Central memory CD8-positive, alpha-beta T cell (primary cell): ENCODE measurements at regions not wholly inside any gene's neighbourhood (a gene's known extent, or its start where the extent isn't known, plus 50 kb on each side); places are given as distances from the start of the nearest gene placed in this dataset.
"Not testable (repeated sequence)": the region's sequence is repeated elsewhere in the genome, so short reads cannot be mapped to it uniquely, and the experiment has no call there.

Source experiments
- ATAC-seq: fragments of 150-1000 bp; cut with Tn5 transposase; replicated peaks from 2 replicates; pipeline ENCODE4 v1.10.0; 2022; ENCODE audit warnings: mild to moderate bottlenecking, moderate FRiP score, moderate number of reproducible peaks; ENCODE audit not compliant: poor library complexity, severe bottlenecking; ENCODE audit errors: extremely low read depth
- DNase-seq, 2 donors: peaks; one replicate each; pipeline ENCODE4 v3.0.0; 2021; ENCODE audit warnings: low spot score in 2 of 2
- H3K27ac Mint-ChIP-seq: one replicate; pipeline ENCODE4 v1.8.0; 2022; ENCODE audit warnings: low read depth, mild to moderate bottlenecking, moderate library complexity, mixed read lengths
- H3K27me3 Mint-ChIP-seq: one replicate; pipeline ENCODE4 v1.8.0; 2022; ENCODE audit warnings: mixed read lengths
- H3K36me3 Mint-ChIP-seq: one replicate; pipeline ENCODE4 v1.8.0; 2022; ENCODE audit warnings: mild to moderate bottlenecking, moderate library complexity, mixed read lengths; ENCODE audit not compliant: insufficient read depth
- H3K4me1 Mint-ChIP-seq: one replicate; pipeline ENCODE4 v1.8.0; 2022; ENCODE audit warnings: mixed read lengths
- H3K4me3 Mint-ChIP-seq: one replicate; pipeline ENCODE4 v1.8.0; 2022; ENCODE audit warnings: mild to moderate bottlenecking, moderate library complexity, mixed read lengths
- H3K9me3 Mint-ChIP-seq: one replicate; pipeline ENCODE4 v1.8.0; 2022; ENCODE audit warnings: mixed read lengths

DNA sequence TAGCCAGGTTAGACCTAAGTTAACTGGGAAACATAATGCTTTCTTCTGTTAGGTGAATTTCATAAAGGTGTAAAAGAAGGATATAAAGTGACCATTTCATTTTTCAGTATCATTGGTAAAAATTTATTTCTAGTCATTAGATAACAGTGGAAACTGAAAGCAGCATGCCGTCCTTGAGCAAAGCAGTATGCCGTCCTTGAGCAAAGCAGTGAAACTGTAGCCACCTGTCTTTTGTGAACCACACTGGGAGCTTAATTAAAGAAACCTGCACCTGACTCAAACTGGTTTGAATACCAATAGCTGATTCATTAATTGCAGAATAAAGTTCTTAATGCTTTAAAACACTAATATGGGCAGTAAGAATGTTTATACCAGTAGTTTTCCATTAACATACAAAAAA, 281.5 kb upstream of the OR4C13 start:
- DNase-seq, H3K36me3 Mint-ChIP-seq, H3K4me1 Mint-ChIP-seq, H3K27ac Mint-ChIP-seq, H3K4me3 Mint-ChIP-seq, ATAC-seq, H3K27me3 Mint-ChIP-seq: not testable (repeated sequence)
- H3K9me3 Mint-ChIP-seq, result peaks cover 29% of the 10 kb centered on the region

GRCh38 chr11:49702121-49702520, 250.1 kb upstream of the OR4C13 start:
- not testable (repeated sequence) for ATAC-seq, H3K27ac Mint-ChIP-seq

DNA sequence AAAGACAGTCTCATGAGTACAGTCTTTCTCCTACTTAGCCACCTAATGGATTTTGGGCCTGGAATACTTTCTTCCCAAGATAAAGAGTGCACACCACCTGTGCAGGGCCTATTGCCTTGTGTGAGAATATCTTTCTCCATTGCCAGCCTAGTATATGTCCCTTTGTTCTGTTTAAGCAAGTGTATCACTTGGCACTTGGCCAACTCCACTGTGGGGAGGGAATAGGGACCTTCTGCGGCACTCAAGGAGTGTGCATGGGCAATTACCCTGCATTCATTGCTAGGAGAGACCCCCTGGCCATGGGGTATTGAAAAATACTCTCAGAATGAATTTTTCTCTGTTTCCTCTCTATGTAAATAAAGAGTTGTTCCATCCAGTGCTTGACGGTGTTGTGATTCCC, 201.7 kb upstream of the OR4C13 start:
- H3K27ac Mint-ChIP-seq, H3K27me3 Mint-ChIP-seq, DNase-seq, H3K36me3 Mint-ChIP-seq, ATAC-seq, H3K4me1 Mint-ChIP-seq, H3K4me3 Mint-ChIP-seq: not testable (repeated sequence)
- peaks cover 18% of the 10 kb centered on the region for H3K9me3 Mint-ChIP-seq

More at GRCh38 chr11:49702121-49702520, 250.1 kb upstream of the OR4C13 start:
- not testable (repeated sequence) for DNase-seq, H3K27me3 Mint-ChIP-seq, H3K4me3 Mint-ChIP-seq, H3K4me1 Mint-ChIP-seq, H3K36me3 Mint-ChIP-seq
- peaks cover 17% of the 10 kb centered on the region for H3K9me3 Mint-ChIP-seq

DNA sequence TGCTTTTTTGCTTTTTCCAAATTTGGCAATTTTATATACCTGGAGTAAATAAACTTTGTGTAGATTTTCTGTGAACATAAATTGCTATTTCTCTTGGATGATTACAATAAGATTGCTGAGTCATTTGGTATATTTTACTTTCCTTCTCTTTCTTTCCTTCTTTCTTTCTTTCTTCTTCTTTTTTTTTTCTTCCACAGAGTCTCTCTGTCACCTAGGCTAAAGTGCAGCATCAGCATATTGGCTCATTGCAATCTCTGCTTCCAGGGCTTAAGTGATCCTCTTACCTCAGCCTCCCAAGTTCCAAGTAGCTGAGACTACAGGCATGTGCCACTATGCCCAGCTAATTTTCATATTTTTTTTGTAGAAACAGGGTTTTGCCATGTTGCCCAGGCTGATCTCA, 201.2 kb upstream of the OR4C13 start:
- not testable (repeated sequence) for H3K4me1 Mint-ChIP-seq, H3K36me3 Mint-ChIP-seq, H3K4me3 Mint-ChIP-seq, H3K27me3 Mint-ChIP-seq, H3K27ac Mint-ChIP-seq, DNase-seq, ATAC-seq
- H3K9me3 Mint-ChIP-seq, result peaks cover 13% of the 10 kb centered on the region

GRCh38 chr11:49780791-49781190, 171.4 kb upstream of the OR4C13 start:
- H3K36me3 Mint-ChIP-seq, ATAC-seq, H3K27me3 Mint-ChIP-seq, DNase-seq, H3K27ac Mint-ChIP-seq, H3K4me1 Mint-ChIP-seq, H3K9me3 Mint-ChIP-seq, H3K4me3 Mint-ChIP-seq: not testable (repeated sequence)

DNA sequence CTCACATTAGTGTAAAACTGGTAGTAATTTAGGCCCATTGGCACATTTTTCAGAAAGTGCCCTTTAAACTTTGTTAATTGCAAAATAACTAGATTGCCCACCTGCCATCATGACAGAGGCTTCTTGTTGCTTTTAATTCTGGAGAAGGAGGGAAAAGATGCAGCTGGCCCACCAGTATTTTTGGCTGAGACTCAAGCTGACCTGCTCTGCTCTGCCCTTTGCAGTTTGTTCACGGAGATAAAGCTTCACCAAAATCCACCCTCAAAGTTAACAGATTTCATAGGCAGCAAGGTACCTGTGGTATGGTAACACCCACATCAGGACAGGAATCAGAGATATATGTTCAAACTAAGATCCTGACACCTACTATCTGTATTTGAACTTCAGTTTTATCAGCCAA, 170.2 kb upstream of the OR4C13 start:
- not testable (repeated sequence) for H3K4me1 Mint-ChIP-seq, H3K27me3 Mint-ChIP-seq, H3K9me3 Mint-ChIP-seq, DNase-seq, ATAC-seq, H3K27ac Mint-ChIP-seq, H3K4me3 Mint-ChIP-seq, H3K36me3 Mint-ChIP-seq

- H3K4me3 Mint-ChIP-seq, H3K9me3 Mint-ChIP-seq, DNase-seq, H3K27me3 Mint-ChIP-seq, H3K36me3 Mint-ChIP-seq, H3K27ac Mint-ChIP-seq, H3K4me1 Mint-ChIP-seq, ATAC-seq: not testable (repeated sequence)
Measured at GRCh38 chr11:49783841-49784240, 168.3 kb upstream of the OR4C13 start.

GRCh38 chr11:49789787-49790186, 162.4 kb upstream of the OR4C13 start:
- peaks cover 15% of the 10 kb centered on the region for H3K9me3 Mint-ChIP-seq
- not testable (repeated sequence) for H3K27me3 Mint-ChIP-seq, H3K4me3 Mint-ChIP-seq, H3K36me3 Mint-ChIP-seq, H3K27ac Mint-ChIP-seq, DNase-seq, H3K4me1 Mint-ChIP-seq
- peak; percentile 43 for ATAC-seq

DNA sequence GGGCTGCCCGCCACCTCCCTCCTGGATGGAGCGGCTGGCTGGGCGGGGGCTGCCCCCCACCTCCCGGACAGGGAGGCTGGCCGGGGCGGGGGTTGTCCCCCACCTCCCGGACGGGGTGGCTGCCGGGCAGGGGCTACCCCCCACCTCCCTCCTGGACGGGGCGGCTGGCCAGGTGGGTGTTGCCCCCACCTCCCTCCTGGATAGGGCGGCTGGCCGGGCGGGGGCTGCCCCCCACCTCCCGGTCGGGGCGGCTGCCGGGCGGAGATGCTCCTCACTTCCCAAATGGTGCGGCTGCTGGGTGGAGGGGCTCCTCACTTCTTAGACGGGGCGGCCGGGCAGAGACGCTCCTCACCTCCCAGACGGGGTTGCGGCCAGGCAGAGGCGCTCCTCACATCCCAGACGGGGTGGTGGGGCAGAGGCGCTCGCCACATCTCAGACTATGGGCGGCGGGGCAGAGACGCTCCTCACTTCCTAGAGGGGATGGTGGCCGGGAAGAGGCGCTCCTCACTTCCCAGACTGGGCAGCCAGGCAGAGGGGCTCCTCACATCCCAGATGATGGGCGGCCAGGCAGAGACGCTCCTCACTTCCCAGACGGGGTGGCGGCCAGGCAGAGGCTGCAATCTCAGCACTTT, 153.9 kb upstream of the OR4C13 start:
- not testable (repeated sequence) for H3K36me3 Mint-ChIP-seq, DNase-seq, ATAC-seq, H3K4me3 Mint-ChIP-seq, H3K4me1 Mint-ChIP-seq, H3K27me3 Mint-ChIP-seq, H3K9me3 Mint-ChIP-seq, H3K27ac Mint-ChIP-seq

DNA sequence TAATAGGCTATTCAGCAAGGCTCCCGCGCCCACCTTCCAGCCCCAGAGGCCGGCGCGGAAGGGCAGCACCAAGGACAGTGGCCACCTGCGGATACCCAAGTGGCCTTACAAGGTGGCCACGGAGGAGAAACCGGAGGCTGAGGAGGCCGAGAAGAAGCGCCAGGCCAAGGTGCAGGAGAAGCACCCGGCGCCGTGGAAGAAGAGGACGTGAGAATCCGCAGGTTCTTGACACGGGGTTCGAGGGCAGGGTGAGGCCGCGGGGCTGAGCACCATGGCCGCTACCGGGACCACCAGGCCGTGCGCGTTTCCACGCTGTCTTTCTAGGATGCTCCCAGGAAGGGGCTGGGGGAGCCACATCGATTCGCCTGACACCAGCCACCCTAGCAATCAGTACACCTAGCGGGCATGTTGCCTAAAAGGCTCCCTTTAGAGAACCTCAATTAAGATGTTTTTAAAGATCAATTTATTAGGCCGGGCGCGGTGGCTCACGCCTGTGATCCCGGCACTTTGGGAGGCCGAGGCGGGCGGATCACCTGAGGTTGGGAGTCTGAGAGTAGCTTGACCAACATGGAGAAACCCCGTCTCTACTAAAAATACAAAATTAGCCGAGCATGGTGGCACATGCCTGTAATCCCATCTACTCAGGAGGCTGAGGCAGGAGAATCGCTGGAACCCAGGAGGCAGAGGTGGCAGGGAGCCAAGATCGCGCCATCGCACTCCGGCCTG, 134.3 kb upstream of the OR4C13 start:
- H3K27ac Mint-ChIP-seq, H3K27me3 Mint-ChIP-seq, ATAC-seq, H3K4me3 Mint-ChIP-seq, H3K4me1 Mint-ChIP-seq, H3K36me3 Mint-ChIP-seq, H3K9me3 Mint-ChIP-seq, DNase-seq: not testable (repeated sequence)

DNA sequence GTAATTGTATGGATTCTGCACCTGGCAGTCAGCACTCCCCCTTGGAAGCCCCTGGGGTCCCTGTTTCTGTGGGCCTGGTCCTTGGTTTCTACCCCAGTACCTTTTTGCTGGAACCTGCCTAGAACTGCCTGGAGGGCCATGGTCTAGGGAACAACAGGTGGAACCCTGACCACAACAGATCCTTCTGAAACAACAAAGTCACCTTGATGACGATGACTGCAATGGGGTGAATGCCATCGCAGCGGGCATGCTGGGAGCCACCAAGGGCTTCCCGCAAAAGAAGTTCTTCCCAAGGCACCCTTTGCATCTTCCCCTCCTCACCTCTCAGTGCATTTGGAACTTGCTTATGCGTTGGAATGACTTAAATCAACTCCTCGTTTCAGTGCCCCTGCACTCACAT, 129.0 kb upstream of the OR4C13 start:
- H3K4me1 Mint-ChIP-seq, H3K4me3 Mint-ChIP-seq, ATAC-seq, H3K27me3 Mint-ChIP-seq, H3K27ac Mint-ChIP-seq, H3K36me3 Mint-ChIP-seq, DNase-seq: not testable (repeated sequence)
- H3K9me3 Mint-ChIP-seq, result peaks cover 11% of the 10 kb centered on the region

DNA sequence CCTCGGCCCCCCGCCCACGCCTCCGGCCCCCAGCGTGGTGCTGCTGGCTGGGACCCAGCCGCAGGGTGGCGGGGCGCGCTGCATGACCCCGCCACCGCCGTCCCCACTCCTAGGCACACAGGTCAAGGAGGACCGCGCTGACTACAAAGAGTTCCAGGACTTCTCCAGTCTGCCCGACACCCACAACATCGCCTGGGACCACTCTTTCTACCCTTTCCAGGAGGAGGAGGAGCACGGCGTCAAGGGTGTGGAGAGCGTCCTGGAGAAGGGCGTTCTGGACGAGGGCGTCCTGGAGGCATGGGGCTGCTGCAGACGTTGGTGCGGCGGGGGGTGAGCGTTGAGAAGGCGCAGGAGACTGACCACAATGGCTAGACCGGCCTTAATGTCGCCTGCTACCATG, 101.7 kb upstream of the OR4C13 start:
- not testable (repeated sequence) for H3K9me3 Mint-ChIP-seq, ATAC-seq, H3K27me3 Mint-ChIP-seq, H3K4me3 Mint-ChIP-seq, H3K4me1 Mint-ChIP-seq, H3K27ac Mint-ChIP-seq, H3K36me3 Mint-ChIP-seq, DNase-seq

GRCh38 chr11:49851511-49851910, 100.7 kb upstream of the OR4C13 start:
- no peak for ATAC-seq
- H3K9me3 Mint-ChIP-seq, result peaks cover 6% of the 10 kb centered on the region
- no peaks in the 10 kb centered on the region for H3K36me3 Mint-ChIP-seq
- H3K4me1 Mint-ChIP-seq, result no peaks in the 10 kb centered on the region
- no peaks in the 10 kb centered on the region for H3K27me3 Mint-ChIP-seq
- H3K4me3 Mint-ChIP-seq, result no peak overlapping the region
- DNase-seq, result no peak
- no peak overlapping the region for H3K27ac Mint-ChIP-seq
